ENCODE measurements at regions not wholly inside any gene's neighbourhood (a gene's known extent, or its start where the extent isn't known, plus 50 kb on each side); places are given as distances from the start of the nearest gene placed in this dataset.

DNA sequence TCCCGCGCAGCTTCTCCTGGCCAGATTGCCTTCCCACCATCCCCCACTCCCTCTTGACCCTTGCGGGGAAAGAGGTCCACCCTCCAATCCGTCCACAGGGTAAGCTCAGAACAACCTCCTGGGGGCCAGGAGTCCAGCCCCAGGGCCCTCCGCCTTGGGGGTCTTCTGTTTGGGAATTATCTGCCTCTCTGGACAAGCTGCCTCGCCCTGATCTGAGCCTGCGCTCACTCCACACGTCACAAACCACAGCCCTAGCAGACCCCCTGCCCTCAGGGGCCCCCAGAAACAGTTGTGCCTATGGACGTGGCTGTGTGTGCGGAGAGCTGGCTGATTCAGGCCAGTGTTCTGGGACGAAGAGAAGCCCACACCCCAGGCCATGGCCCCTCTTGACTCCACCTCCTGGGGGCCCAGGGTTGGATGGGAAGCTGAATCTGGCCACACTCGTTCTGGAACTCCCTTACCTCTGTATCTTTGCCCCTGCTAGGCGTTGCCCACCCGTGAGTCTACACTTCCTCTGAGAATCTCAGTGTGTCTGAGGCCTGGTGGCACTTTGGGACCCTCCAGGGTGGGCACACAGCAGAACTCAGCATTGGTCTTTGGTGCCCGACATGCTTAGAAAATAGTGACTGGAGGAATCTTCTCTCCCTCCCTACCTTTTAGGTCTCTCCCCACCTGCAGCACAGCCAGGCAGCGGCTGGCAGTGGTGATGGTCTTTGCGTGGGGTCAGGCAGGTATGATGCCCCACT lies 119.9 kb upstream of the SMURF2 start:
- TF ChIP-seq, protein P1, sequence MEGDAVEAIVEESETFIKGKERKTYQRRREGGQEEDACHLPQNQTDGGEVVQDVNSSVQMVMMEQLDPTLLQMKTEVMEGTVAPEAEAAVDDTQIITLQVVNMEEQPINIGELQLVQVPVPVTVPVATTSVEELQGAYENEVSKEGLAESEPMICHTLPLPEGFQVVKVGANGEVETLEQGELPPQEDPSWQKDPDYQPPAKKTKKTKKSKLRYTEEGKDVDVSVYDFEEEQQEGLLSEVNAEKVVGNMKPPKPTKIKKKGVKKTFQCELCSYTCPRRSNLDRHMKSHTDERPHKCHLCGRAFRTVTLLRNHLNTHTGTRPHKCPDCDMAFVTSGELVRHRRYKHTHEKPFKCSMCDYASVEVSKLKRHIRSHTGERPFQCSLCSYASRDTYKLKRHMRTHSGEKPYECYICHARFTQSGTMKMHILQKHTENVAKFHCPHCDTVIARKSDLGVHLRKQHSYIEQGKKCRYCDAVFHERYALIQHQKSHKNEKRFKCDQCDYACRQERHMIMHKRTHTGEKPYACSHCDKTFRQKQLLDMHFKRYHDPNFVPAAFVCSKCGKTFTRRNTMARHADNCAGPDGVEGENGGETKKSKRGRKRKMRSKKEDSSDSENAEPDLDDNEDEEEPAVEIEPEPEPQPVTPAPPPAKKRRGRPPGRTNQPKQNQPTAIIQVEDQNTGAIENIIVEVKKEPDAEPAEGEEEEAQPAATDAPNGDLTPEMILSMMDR (IDR thresholded peaks at IDR 0.05; ENCODE audit: low read length) = no peak
- no peak for TF ChIP-seq EZH2 (IDR thresholded peaks at IDR 0.05; ENCODE audit: borderline replicate concordance, low read length)
